ENCODE measurements at regions not wholly inside any gene's neighbourhood (a gene's known extent, or its start where the extent isn't known, plus 50 kb on each side); places are given as distances from the start of the nearest gene placed in this dataset.

GRCh38 chr13:73715911-73716510, 418.2 kb downstream of the KLF12 start:
- TF ChIP-seq CTCF (IDR thresholded peaks at IDR 0.05), result no peak
- TF ChIP-seq POLR2A (IDR thresholded peaks at IDR 0.05), result no peak
